ENCODE measurements at regions not wholly inside any gene's neighbourhood (a gene's known extent, or its start where the extent isn't known, plus 50 kb on each side); places are given as distances from the start of the nearest gene placed in this dataset.

GRCh38 chr14:95442633-95443021 lies 73.8 kb downstream of the SYNE3 start:
- H3K4me3 ChIP-seq (ENCODE audit: low read depth in 1 of 2, low read length in 1 of 2): no peak overlapping the region
- TF ChIP-seq CTCF (IDR thresholded peaks at IDR 0.05): peak; percentile 69
- H3K9me3 ChIP-seq: no peaks in the 10 kb centered on the region
- no peaks in the 10 kb centered on the region for H3K4me1 ChIP-seq (ENCODE audit: control insufficient read depth in 1 of 2, insufficient read depth in 1 of 2, low read depth in 1 of 2, low read length in 1 of 2)
- no peaks in the 10 kb centered on the region for H3K27me3 ChIP-seq
- H3K36me3 ChIP-seq: peaks cover 98% of the 10 kb centered on the region
- H3K27ac ChIP-seq: no peak overlapping the region

GRCh38 chr14:95442016-95442632 lies 74.3 kb downstream of the SYNE3 start:
- Histone ChIP-seq H3K9me3 (no peaks in the 10 kb centered on the region), H3K27ac (no peak overlapping the region), H3K4me1 (ENCODE audit: control insufficient read depth in 1 of 2, insufficient read depth in 1 of 2, low read depth in 1 of 2, low read length in 1 of 2) (no peaks in the 10 kb centered on the region), H3K27me3 (no peaks in the 10 kb centered on the region), H3K4me3 (ENCODE audit: low read depth in 1 of 2, low read length in 1 of 2) (no peak overlapping the region), H3K36me3 (peaks cover 98% of the 10 kb centered on the region)
- TF ChIP-seq CTCF (IDR thresholded peaks at IDR 0.05): no peak

- Histone ChIP-seq H3K27ac (no peak overlapping the region), H3K4me3 (ENCODE audit: low read depth in 1 of 2, low read length in 1 of 2) (no peak overlapping the region), H3K4me1 (ENCODE audit: control insufficient read depth in 1 of 2, insufficient read depth in 1 of 2, low read depth in 1 of 2, low read length in 1 of 2) (no peaks in the 10 kb centered on the region), H3K36me3 (peaks cover 98% of the 10 kb centered on the region), H3K27me3 (no peaks in the 10 kb centered on the region), H3K9me3 (no peaks in the 10 kb centered on the region)
- no peak for TF ChIP-seq CTCF (IDR thresholded peaks at IDR 0.05)
These were observed 75.5 kb downstream of the SYNE3 start for GRCh38 chr14:95440951-95441350.

GRCh38 chr14:95440496-95440895 lies 76.0 kb downstream of the SYNE3 start:
- no peak for TF ChIP-seq CTCF (IDR thresholded peaks at IDR 0.05)
- Histone ChIP-seq H3K27me3 (no peaks in the 10 kb centered on the region), H3K27ac (no peak overlapping the region), H3K36me3 (peaks cover 98% of the 10 kb centered on the region), H3K4me3 (ENCODE audit: low read depth in 1 of 2, low read length in 1 of 2) (no peak overlapping the region), H3K9me3 (no peaks in the 10 kb centered on the region), H3K4me1 (ENCODE audit: control insufficient read depth in 1 of 2, insufficient read depth in 1 of 2, low read depth in 1 of 2, low read length in 1 of 2) (no peaks in the 10 kb centered on the region)

DNA sequence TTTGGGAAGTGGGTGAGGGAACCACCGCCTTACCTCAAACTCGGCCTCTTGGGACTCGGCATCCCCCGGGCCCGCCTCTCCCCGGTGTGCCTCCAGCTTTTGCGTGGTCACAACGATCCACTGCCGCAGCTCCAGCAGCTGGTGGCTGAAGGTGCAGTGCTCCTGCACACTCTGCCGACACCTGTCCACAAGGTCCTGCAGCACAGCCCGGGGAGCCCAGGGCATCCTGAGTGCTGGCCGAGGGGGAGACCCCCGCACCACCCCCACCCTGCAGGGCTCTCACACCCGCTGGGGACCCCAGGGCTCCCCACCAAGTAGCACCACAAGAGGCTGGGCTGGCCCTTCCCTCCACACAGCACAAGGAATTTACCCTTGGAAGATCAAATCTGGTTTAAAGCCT lies 76.6 kb downstream of the SYNE3 start:
- Histone ChIP-seq H3K4me3 (ENCODE audit: low read depth in 1 of 2, low read length in 1 of 2) (no peak overlapping the region), H3K36me3 (peaks cover 98% of the 10 kb centered on the region), H3K9me3 (no peaks in the 10 kb centered on the region), H3K27me3 (no peaks in the 10 kb centered on the region), H3K27ac (no peak overlapping the region), H3K4me1 (ENCODE audit: control insufficient read depth in 1 of 2, insufficient read depth in 1 of 2, low read depth in 1 of 2, low read length in 1 of 2) (no peaks in the 10 kb centered on the region)
- TF ChIP-seq CTCF (IDR thresholded peaks at IDR 0.05): no peak

- Histone ChIP-seq H3K36me3 (peaks cover 100% of the 10 kb centered on the region), H3K9me3 (no peaks in the 10 kb centered on the region)
These were observed 78.7 kb downstream of the SYNE3 start for GRCh38 chr14:95437715-95438114.

More at GRCh38 chr14:95437715-95438114, 78.7 kb downstream of the SYNE3 start:
- Histone ChIP-seq H3K27ac (no peak overlapping the region), H3K4me3 (ENCODE audit: low read depth in 1 of 2, low read length in 1 of 2) (no peak overlapping the region), H3K27me3 (no peaks in the 10 kb centered on the region), H3K4me1 (ENCODE audit: control insufficient read depth in 1 of 2, insufficient read depth in 1 of 2, low read depth in 1 of 2, low read length in 1 of 2) (no peaks in the 10 kb centered on the region)
- TF ChIP-seq CTCF (IDR thresholded peaks at IDR 0.05): no peak

Data from neutrophil (primary cell).